ENCODE measurements at regions not wholly inside any gene's neighbourhood (a gene's known extent, or its start where the extent isn't known, plus 50 kb on each side); places are given as distances from the start of the nearest gene placed in this dataset.
A peak's percentile ranks its signal among the peaks of the same experiment; 100 is the strongest.

DNA sequence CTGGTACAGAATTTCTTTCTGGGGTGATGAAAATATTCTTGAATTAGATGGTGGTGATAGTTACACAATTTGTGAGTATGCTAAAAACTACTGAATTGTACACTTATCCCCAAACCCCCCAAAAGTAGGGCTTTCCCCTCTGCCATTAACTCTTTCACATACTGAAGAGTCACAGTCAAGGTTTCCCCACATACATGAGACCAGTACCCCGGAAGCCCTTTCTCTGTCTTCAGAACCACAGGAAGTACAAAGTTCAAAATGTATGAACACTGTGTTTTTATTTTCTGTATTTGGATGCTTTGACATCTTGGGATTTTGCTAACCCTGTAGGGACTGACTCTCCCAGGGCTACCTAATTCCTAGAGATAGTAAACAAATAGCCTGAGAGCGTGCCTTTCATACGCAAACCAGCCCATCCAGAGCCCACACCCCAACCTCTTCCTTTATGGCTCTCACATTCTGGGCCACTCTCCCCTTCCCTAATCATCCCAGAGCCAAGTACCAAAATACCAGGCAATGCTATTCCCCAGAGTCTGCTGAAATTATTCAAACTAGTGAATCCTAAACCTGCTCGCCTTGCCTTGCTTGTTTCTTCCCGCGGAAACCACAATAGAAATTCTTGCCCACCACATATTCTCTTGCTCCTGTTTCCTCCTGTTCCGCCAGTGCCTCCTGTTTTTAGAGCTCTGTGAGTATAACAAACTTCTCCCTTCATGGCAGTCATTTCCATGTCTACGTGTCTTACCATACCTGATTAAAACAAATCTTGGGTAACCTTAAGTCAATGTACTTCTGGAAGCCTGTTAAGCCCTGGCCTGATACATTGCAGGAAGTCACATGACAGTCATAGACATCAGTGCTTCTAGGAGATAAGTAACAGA, 524.8 kb downstream of the FUT8 start:
- no peak for DNase-seq

- no peak for DNase-seq
Measured at GRCh38 chr14:65937960-65938316, 525.4 kb downstream of the FUT8 start.

GRCh38 chr14:65938738-65939137, 526.2 kb downstream of the FUT8 start:
- DNase-seq: no peak

DNA sequence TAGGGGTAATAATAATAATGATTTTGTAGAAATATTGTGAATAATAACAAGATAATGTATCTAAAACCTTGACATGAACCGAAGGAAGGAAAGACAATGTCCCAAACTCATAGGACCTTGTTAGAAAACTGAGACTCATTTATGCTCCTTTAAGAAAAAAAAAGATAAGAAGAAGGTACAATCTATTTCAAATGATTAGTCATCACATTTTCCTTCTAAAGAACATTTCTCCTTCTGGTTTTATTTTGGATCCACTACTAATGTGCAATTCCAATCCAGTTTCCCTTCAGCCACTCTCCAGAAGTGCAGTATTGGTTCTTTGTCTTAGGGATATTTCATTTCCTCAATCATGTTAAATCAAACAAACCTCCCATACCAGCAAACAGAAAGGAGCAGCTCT, 526.7 kb downstream of the FUT8 start:
- no peak for DNase-seq

- DNase-seq: peak; percentile 22 to 27
Measured at GRCh38 chr14:65940056-65940735, 527.7 kb downstream of the FUT8 start.

- no peak for DNase-seq
Measured at GRCh38 chr14:65941091-65941490, 528.6 kb downstream of the FUT8 start.

- no peak for DNase-seq
Measured at GRCh38 chr14:65943150-65943549, 530.6 kb downstream of the FUT8 start.

- DNase-seq: no peak
Measured at GRCh38 chr14:65943916-65944410, 531.4 kb downstream of the FUT8 start.

DNA sequence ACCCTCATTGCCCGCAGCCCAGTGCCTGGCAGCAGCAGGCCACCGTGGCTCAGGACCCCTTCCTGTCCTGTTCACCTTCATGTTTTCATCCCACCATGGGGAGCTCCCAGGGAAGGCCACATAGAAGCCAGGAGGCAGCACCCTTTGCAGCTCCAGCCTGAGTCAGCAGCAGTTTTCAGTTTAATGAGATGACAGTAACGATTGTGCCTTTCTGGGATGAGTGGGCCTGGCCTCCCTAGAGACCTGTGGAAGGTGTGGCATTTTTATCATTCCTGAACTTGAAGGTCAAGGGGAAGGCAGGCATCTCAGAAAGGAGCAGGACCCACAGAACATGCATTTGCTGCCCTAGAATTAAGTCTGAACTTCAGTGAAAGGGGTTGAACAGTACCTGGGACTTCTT, 532.8 kb downstream of the FUT8 start:
- DNase-seq: no peak

DNA sequence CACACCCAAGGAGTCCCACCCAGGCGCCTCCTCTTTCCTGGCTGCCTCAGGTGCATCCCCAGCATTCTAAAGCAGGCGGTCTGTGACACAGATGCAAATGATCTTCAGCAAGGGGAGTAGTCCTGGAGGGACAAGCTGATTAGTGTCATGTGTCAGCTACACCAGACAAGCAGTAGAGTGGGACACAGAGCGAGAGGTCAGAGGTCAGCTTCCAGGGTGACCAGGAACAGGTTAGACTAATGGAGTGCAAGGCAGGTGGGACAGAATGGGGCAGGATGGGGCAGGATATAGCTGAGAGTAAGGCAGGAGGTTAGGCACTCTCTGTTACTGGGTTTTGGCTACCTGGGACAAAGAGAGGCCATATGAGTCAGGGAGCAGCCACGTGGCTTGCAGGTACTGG, 534.0 kb downstream of the FUT8 start:
- DNase-seq: no peak

- DNase-seq: no peak
Measured at GRCh38 chr14:65948302-65948701, 535.8 kb downstream of the FUT8 start.

DNA sequence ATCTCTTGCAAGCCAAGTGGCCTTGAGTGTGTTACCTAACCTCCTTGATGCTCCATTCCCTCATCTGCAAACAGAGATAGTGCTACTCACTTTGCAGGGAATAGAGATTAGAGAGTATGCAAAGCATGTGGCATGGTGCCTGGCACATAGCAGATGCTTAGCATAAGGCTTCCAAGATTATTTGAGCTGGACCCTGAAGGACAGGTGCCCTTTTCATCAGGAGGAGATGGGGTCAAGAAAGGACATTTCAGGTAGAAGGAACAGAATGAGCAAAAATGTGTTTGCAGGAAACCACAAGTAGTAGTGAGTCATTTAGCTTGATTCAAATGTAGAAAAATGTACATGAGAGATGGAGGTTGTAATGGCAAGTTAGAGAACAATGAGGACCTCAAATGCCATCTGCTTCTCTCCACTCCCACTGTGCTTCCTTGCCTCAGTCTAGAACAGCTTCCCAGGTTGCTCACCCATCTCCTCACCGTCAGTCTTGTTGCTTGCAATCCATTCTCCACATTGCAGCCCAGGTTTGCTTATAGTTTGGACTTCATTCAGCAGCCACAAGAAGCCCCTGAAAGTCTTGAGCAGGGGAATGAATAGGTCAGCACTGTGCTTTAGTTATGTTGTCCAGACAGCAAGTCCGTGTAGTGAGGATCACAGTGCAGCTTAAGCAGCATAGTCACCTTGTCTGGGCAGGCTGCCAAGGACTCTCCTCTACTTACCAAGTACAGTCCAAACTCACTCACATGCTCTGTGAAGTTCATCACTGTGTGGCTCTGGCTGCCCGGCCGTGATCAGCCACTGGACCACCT, 536.3 kb upstream of the CCDC196 start:
- DNase-seq: peak; percentile 52 to 60

GRCh38 chr14:65954942-65955341, 531.2 kb upstream of the CCDC196 start:
- no peak for DNase-seq

GRCh38 chr14:65957631-65958205, 528.5 kb upstream of the CCDC196 start:
- no peak for DNase-seq

DNA sequence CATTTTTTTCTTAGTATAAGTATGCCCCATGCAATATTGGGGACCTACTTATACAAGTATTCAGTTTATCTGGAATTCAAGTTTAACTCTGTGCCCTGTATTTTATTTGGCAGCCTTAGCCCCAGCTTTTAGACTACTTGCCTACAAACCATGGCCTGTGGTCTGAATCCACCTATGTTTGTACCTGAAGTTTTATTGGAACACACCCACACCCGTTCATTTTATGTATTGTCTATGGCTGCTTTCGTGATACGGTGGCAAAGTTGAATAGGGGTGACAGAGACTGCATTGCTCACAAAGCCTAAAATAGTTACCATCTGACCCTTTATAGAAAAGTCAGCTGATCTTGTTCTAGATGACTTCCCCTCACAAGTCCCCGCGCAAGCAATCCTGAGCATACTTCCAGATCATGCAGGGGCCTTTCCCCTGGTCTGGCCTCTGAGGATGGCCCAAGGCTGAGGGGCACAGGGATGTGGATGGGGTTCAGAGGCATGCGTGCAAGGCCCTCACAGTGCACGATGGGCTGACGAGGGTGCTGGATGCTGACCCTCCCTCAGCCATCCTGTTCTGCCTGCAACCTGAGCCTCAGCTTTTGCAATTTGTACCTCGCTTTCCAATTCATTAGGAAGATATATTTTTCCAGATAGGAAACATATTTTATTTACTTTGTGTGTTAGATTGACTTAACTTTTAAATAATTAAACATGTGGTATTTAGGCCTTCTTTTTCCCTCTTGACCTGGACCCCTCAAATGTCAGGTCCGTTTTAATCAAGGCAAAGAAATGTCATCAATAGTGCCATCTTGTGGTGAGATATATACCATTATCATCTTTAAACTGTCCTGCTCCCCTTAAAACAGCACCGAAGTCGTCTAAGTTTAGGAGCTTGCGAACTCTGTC, 527.3 kb upstream of the CCDC196 start:
- no peak for DNase-seq

GRCh38 chr14:65959563-65960024, 526.6 kb upstream of the CCDC196 start:
- no peak for DNase-seq

DNA sequence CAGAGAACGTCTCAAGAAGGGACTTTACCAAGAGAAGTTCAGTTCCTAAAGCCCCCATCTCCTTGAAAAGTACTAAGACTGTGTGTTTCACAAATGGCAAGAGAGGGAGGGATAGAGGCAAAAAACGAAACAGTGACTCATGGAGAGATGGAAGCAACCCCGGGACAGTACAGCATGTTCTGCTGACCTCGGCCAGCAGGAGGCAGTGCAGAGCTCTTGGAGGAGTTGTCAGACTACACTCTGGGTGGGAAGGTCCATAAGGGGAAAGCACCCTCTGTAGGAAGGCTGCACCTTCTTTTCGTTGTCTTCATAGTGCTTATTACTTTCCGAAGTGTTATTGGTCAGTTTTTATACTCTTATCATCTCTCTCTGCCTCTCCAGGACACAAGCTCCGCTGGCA, 525.2 kb upstream of the CCDC196 start:
- DNase-seq: peak; percentile 89 to 92

GRCh38 chr14:65962952-65963351, 523.2 kb upstream of the CCDC196 start:
- no peak for DNase-seq

DNA sequence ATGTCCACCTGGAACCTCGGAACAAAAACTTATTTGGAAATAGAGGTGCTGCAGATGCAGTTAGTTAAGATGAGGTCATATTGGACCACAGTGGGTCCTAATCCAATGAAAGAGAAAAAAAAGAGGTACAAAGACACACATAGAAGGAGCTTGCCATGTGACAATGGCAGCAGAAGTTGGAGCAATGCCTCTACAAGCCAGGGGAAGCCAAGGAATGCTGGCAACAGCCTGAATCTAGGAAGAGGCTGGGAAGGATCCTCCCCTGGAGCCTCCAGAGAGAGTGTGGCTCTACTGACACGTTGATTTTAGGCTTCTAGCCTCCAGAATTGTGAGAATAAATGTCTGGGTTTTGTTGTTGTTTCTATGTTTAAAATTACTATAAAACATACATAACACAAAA, 521.8 kb upstream of the CCDC196 start:
- DNase-seq: no peak

GRCh38 chr14:65966188-65966587, 520.0 kb upstream of the CCDC196 start:
- no peak for DNase-seq

DNA sequence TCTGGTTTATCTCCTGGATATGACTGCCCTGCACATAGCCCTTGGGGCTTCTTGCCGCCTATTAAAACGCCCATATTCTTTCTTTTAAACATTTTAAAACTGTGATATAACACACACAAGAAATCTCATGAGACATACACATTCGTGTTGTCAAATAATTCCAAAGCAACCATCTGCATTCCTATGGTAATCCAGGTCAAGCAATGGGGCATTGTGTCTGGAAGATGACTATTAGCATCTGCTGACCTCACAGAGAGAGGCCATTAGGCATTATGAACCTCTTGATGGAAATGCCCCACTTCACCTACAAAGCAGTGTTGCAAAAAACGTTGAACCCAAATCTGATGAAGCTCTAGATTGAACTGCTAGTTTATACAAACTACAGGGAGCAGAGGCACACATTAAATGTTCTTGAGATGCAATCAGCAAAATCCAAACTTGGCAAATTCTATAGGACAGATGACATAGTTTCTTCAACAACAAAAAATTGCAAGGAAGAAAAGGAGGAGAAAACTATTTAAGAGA, 513.8 kb upstream of the CCDC196 start:
- no peak for DNase-seq

- no peak for DNase-seq
Measured at GRCh38 chr14:65972891-65973290, 513.3 kb upstream of the CCDC196 start.

Data from activated CD4-positive, alpha-beta T cell treated with anti-CD3 and anti-CD28 coated beads, Interleukin-2, amount 50 U/mL, for 48 hours (primary cell).